ENCODE measurements at regions not wholly inside any gene's neighbourhood (a gene's known extent, or its start where the extent isn't known, plus 50 kb on each side); places are given as distances from the start of the nearest gene placed in this dataset.

- H3K79me2 ChIP-seq (ENCODE audit: insufficient read depth, low read length): peaks cover 22% of the 10 kb centered on the region
- H3K36me3 ChIP-seq (ENCODE audit: insufficient read depth, low read length): no peaks in the 10 kb centered on the region
- H3K9ac ChIP-seq (ENCODE audit: low read depth, low read length): peak overlapping the region; percentile 25
- peak overlapping the region; percentile 62 for H3K27ac ChIP-seq (ENCODE audit: low read length)
- H2AFZ ChIP-seq (ENCODE audit: low read depth, low read length): peak overlapping the region; percentile 37; the same call in 1 of the 2 replicates
- H3K27me3 ChIP-seq (ENCODE audit: insufficient read depth, low read length, poor library complexity): no peaks in the 10 kb centered on the region
- no peaks in the 10 kb centered on the region for H4K20me1 ChIP-seq (ENCODE audit: insufficient read depth, low read length)
- DNase-seq: peak; percentile 40
- TF ChIP-seq CTCF (IDR thresholded peaks at IDR 0.05; ENCODE audit: borderline replicate concordance, extremely low read depth, low read length, poor library complexity, severe bottlenecking) (no peak), EZH2 (IDR thresholded peaks at IDR 0.05; ENCODE audit: borderline replicate concordance, low read depth, low read length, severe bottlenecking) (no peak)
- peak; percentile 47 for ATAC-seq (ENCODE audit: insufficient read depth, low read depth)
- H3K9me3 ChIP-seq (ENCODE audit: insufficient read depth, low read length, severe bottlenecking): no peaks in the 10 kb centered on the region
- no peak overlapping the region for H3K4me3 ChIP-seq (ENCODE audit: low read depth in 1 of 2, low read length in 2 of 2)
- H3K4me2 ChIP-seq (ENCODE audit: insufficient read depth, low read length): peak overlapping the region; percentile 19
- peaks cover 80% of the 10 kb centered on the region for H3K4me1 ChIP-seq (ENCODE audit: insufficient read depth, low read length)
Measured at GRCh38 chr1:199168888-199169585, 530.2 kb downstream of the PTPRC start.

DNA sequence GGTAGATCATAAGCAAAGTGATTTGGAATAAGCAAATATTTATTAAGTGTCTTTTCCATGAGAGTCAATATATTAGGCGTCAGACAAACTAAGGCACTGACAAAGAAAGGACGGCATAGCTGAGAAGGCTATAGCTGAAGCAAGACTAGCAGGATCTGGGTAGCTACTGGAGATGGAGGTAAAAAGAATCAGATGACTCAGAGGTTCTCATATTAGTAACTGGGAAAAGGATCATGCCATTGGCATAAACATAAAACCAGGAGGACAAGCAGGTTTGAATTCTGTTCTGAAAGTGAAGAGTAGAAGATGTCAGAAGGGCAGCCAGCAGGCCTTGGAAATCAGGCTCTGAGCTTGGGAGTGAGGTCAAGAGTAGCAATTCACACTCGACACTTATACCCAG, 531.9 kb downstream of the PTPRC start:
- H4K20me1 ChIP-seq (ENCODE audit: insufficient read depth, low read length): no peaks in the 10 kb centered on the region
- no peak for DNase-seq
- no peaks in the 10 kb centered on the region for H3K36me3 ChIP-seq (ENCODE audit: insufficient read depth, low read length)
- no peak overlapping the region for H3K4me3 ChIP-seq (ENCODE audit: low read depth in 1 of 2, low read length in 2 of 2)
- peaks cover 80% of the 10 kb centered on the region for H3K4me1 ChIP-seq (ENCODE audit: insufficient read depth, low read length)
- H2AFZ ChIP-seq (ENCODE audit: low read depth, low read length): no peak overlapping the region
- no peaks in the 10 kb centered on the region for H3K27me3 ChIP-seq (ENCODE audit: insufficient read depth, low read length, poor library complexity)
- no peak for ATAC-seq (ENCODE audit: insufficient read depth, low read depth)
- TF ChIP-seq EZH2 (IDR thresholded peaks at IDR 0.05; ENCODE audit: borderline replicate concordance, low read depth, low read length, severe bottlenecking) (no peak), CTCF (IDR thresholded peaks at IDR 0.05; ENCODE audit: borderline replicate concordance, extremely low read depth, low read length, poor library complexity, severe bottlenecking) (no peak)
- no peak overlapping the region for H3K4me2 ChIP-seq (ENCODE audit: insufficient read depth, low read length)
- H3K9me3 ChIP-seq (ENCODE audit: insufficient read depth, low read length, severe bottlenecking): no peaks in the 10 kb centered on the region
- no peak overlapping the region for H3K9ac ChIP-seq (ENCODE audit: low read depth, low read length)
- peak overlapping the region; percentile 71 for H3K27ac ChIP-seq (ENCODE audit: low read length)
- H3K79me2 ChIP-seq (ENCODE audit: insufficient read depth, low read length): peaks cover 39% of the 10 kb centered on the region

GRCh38 chr1:199172171-199173124, 533.6 kb downstream of the PTPRC start:
- H3K9me3 ChIP-seq (ENCODE audit: insufficient read depth, low read length, severe bottlenecking): no peaks in the 10 kb centered on the region
- peak overlapping the region in 1 of 2 experiments; percentile 28; a peak in 2 of 4 replicates for H3K4me3 ChIP-seq (ENCODE audit: low read depth in 1 of 2, low read length in 2 of 2)
- H3K36me3 ChIP-seq (ENCODE audit: insufficient read depth, low read length): no peaks in the 10 kb centered on the region
- peak overlapping the region; percentile 63 for H3K4me2 ChIP-seq (ENCODE audit: insufficient read depth, low read length)
- peaks cover 53% of the 10 kb centered on the region for H3K79me2 ChIP-seq (ENCODE audit: insufficient read depth, low read length)
- peak overlapping the region; percentile 68 for H3K9ac ChIP-seq (ENCODE audit: low read depth, low read length)
- peak overlapping the region; percentile 98 for H3K27ac ChIP-seq (ENCODE audit: low read length)
- H3K27me3 ChIP-seq (ENCODE audit: insufficient read depth, low read length, poor library complexity): no peaks in the 10 kb centered on the region
- H4K20me1 ChIP-seq (ENCODE audit: insufficient read depth, low read length): no peaks in the 10 kb centered on the region
- TF ChIP-seq CTCF (IDR thresholded peaks at IDR 0.05; ENCODE audit: borderline replicate concordance, extremely low read depth, low read length, poor library complexity, severe bottlenecking) (no peak), EZH2 (IDR thresholded peaks at IDR 0.05; ENCODE audit: borderline replicate concordance, low read depth, low read length, severe bottlenecking) (no peak)
- ATAC-seq (ENCODE audit: insufficient read depth, low read depth) (peak; percentile 2), DNase-seq (peak; percentile 51)
- peaks cover 96% of the 10 kb centered on the region for H3K4me1 ChIP-seq (ENCODE audit: insufficient read depth, low read length)
- no peak overlapping the region for H2AFZ ChIP-seq (ENCODE audit: low read depth, low read length)

Data from DND-41 (cell line).